Left lobe of liver (tissue), 2 donors: ENCODE measurements at regions not wholly inside any gene's neighbourhood (a gene's known extent, or its start where the extent isn't known, plus 50 kb on each side); places are given as distances from the start of the nearest gene placed in this dataset.

Experiments
- ATAC-seq: fragments of 200-7000 bp; cut with Tn5 transposase; one replicate; pipeline ENCODE4 v1.9.1; 2020; ENCODE audit warnings: mild to moderate bottlenecking, moderate library complexity
- DNase-seq: peaks from one replicate; pipeline ENCODE4 v3.0.0-alpha.2; 2020; ENCODE audit warnings: low spot score
- donor health status: DM: no; HTN: no; CAD: no; lungs with moderate emphysema.
- donor health status: DM: no; HTN: yes; CAD: no.

DNA sequence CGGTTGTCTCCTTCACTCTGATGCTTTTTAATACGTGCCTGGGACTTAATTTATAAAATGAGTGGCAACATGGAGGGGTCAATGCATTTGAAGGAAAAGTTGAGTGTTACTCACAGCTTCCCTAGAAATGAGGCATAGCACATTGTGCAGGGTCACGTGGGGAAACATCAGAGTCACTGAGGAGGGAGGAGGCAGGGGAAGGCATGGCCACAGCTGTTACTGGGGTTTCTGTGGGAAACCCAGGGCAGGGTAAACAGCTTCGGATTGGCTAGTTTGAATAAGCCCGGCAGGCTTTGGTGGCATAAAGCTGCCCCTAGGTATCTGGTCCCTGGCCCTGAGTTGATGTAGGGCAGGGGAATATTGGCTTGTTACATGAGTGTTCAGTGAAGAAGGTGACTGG is 98.9 kb upstream of the ST8SIA2 start:
- DNase-seq (no peak), ATAC-seq (no peak)

DNA sequence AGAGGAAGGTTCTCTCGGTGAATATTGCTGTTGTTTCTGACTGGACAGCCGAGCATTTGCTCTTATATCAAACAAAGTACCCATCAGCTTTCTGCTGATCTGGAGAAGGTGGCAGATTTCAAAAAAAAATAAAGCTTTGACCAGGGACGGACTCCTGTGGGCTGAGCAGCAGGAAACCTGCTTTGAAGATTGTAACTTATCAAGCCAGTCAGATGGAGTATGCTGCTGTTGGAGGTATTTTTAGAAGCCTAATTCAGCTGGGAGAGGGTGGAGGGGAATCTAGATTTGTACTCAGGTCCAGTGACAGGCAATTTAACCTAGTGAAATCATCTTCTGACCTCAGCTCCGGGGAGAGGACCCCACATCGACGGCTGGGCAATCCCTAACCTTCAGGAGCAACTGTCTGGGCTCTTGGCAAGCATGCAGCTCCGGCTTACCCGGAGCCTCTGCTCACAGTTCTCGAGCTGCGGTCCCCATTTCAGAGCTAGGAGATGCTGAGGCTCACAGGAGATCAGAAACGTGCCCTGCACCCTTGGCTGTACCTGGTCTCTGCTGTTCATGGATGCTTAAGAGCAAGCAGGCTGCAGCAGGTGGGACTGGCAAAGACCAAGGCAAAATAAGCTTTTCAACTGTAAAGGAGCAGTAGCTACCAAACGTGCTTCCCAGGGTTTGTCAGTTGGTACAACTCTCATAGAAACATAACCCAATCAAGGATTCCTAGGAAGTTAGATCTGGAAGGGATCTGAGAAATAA is 89.3 kb upstream of the ST8SIA2 start:
- DNase-seq, result no peak
- no peak for ATAC-seq

DNA sequence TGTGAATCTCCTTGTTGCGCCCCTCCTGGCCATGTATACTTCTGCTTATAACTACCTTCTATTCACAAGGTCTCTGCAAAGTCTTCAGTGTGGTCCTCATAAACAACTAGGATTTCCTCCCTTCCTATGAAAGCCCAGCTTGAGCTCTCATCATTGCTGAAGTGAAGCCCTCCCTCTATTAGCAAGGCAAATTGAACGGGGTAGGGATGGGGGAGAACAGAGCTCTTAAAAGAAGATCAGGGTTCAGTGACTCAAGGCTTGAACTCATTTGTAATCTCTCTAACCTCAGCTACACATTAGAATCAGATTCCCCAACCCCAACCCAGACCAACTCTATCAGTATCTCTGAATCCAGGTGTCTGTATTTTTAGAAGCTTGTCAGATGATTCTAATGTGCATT is 88.3 kb upstream of the ST8SIA2 start:
- ATAC-seq, result no peak
- no peak for DNase-seq

DNA sequence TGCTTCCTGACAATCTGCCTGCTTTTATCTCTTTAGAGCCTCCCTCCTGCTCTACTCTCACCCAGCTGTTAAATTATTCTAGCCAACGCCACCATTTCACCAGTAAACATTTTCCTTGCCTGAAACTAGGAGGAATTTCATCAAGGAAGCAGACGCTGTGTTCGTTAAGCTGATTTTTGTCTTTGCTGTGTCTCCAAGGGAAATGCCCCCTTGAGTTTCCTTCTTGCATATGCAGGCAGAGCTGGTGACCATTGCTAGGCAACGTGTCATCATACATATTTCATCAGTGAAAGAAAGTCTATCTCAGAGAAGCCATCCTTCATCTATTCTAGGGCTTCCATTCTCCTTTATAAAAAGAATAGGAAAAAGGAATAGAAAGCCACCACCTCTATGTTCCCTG is 87.0 kb upstream of the ST8SIA2 start:
- ATAC-seq, result no peak
- no peak for DNase-seq

DNA sequence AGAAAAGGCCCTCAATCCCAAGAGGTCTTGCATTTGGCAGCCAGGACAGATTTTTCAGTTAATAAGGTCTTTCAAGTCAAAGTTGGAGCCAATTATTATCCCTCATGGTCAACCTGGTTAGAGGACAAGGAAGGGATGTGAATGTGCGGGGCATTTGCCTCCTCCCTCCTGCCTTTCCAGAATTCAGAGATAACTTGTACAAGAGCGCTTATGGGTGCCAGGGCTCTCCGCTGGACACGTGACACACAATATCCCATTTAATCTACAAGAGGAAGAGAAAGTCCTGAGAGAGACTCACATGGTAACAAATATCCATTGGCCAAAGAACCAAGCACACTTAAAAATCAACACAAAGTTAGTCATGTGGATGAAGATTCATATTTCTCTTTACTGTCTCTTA is 78.5 kb upstream of the ST8SIA2 start:
- DNase-seq, result no peak
- ATAC-seq, result no peak

DNA sequence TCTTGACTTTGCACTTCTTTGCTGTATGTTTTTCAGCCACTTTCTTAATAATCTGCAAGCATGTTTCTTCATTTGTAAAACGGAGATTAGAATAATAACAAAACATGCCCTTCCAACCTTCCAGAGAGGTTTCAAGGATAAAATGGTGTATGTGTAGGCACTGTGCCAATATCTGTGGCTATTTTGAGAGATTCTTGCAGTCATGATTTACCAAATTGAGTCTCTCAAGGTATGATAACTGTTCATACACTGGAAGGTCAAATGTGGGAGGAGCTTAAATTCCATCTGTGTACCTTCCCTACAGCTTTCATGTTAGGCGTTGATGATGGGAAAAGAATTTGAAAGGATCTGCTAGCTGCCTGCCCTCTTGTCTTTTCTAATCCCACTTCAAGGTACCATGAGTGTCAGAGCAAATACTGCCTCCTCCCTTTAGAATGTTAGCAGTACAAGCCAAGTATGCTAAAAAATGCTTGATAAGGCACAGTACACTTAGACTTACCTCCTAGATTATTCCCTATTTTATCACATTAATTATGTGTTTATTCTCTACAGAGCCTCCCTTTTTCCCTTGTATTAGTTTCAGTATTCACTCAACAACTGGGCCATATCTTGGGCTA is 78.0 kb upstream of the ST8SIA2 start:
- ATAC-seq (no peak), DNase-seq (no peak)

DNA sequence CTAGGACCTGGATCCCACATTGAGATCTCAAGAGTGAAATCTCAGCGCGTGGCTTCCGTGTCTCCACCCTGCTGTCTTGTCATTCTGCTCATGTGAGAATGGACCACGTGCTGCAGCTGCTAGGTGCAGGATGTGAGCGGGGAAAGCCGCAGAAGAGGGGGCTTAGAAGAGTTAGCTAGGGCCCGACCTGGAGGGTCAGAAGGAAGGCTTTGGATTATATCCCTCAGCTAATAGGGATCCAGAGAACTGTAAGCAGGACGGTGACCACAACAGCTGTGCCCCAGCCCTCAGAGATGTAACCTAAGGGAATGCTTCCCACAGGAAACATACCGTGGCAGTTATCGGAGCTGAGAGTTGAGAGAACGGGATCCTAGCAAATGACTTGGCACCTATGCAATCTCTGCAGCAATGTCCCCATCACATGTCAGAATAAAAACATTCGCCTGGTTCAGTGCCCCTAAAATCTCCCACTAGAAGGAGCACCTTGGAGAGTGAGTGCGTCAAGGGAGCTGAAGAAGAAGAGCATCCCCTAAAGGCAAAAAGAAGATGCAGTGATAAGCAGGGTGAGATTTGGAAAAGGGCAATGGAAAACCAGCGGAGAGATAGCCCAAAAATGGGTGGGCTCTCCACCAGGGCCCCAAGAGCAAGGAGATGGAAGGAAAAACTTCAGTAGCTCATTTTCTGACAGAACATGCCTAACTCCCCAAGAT is 76.9 kb upstream of the ST8SIA2 start:
- DNase-seq (no peak), ATAC-seq (no peak)

DNA sequence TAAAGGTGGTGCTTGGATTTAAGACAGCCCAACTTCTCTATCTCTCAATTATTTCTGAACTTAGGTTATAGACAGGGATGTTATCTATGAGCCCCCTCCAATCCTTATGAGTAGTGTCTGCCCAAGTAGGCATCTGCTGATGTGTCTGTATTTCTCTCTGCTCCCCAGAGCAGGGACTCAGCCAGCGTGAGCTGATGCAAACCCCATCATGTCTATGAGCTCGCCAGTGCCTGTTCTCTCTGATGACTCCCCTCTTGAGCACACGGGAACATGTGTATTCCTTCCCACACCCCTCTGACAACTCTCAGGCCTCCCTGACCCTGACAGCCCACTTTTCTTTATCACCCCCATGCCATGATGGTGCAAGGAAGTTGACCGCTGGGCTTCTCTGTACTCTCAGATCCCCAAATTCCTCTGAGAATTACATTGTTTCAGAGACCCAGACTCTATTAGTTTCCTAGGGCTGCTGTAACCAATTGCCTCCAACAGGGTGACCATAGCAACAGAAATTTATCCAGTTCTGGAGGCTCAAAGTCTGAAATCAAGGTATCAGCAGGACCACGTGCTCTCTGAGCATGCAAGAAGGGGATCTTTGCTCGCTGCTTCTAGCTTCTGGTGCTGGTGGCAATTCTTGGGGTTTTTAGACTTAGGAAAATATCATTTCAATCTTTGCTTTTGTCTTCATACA is 73.5 kb upstream of the ST8SIA2 start:
- DNase-seq (no peak), ATAC-seq (no peak)

DNA sequence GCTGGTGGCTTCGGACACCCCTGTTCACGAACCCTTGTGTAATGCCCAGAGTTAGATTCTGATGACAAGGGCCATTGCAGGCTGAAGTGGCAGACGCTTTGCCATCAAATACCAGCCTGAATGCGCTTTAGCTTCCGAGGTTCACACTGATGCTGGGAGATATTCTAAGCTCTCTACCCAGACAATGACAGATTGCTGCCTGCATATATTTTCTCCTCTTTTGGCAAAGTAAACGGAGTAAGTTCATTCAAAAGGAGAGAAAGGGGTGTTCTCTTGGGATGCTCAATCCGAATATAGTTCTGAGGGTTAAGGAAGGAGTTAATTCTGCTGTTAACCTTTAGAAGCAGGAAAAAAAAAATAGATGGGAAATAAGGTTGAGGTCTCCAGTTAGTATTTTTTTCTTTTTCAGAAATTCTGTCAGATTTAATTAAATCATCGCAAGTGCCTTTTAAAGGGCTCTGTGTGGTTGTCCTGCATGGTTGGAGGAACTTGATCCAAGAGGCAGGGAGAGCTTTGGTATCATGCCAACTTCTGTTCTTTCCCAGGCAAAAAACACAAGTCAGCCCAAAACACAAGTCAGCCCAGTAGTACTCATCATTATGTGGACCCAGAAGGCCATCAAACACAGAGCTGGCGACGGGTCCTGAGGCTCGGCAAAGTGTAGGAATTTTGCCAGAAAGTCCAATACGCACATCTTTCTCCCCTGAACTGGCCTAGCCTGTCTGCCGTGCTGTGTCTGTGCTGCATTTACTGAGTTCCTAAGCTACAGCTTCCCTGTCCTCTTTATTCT is 70.9 kb upstream of the ST8SIA2 start:
- ATAC-seq, result no peak
- no peak for DNase-seq

DNA sequence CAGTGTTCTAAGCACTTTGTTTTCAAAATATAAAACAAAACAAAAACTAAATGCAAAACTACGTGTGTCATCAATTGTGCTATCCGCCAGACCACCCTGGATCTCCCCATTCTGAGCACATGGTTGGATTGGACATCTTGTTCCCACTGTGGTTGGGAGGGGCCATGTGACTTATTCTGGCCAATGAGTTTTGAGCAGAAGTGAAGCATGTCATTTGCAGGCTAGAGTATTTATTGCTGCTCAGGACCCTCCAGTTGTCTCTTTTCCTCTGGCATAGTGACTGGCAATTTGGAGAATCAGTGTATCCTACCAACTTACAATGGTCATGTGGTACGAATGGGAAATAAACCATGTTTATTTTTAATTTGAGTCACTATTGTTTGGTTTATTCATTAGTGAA is 70.2 kb upstream of the ST8SIA2 start:
- ATAC-seq (no peak), DNase-seq (no peak)

DNA sequence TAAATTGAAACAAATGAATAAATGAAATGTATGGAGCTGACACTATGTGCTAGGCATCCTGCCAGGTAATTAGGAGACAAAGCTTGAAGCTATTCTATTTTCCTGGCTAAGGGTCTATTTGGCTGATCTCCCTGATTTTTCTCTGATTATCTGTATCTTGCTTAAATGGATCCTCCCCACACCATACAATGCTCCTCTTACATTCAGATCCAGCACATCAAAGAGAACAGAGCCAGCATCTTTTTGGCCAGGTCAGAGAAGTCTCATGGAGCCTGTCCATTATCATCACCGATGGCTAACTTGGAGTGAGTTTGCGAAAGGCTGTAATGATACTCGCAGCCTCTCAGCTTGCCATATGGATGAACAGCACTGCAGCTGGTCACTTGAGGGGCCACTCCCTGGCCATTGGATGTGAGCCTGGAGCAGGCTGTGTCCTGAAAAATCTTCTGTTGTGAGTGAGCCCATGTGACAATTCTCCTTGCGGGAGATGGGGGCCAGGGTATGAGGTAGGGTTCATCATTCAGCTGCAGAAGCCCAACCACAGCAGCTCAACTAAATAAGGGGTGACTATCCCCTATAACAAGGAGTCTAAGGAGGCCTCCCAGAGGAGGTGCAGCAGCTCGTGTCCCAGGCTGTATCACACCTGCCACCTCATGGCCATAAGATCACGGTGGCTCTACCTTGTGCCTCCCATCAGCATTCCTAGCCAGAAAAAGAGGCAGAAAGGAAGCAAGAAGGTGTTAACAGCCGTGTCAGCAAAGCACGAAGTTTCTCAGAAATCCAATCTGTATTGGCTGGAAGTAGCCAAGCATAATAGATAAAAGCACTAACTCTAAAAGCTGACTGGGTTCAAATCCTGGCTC is 69.3 kb upstream of the ST8SIA2 start:
- ATAC-seq (no peak), DNase-seq (no peak)

DNA sequence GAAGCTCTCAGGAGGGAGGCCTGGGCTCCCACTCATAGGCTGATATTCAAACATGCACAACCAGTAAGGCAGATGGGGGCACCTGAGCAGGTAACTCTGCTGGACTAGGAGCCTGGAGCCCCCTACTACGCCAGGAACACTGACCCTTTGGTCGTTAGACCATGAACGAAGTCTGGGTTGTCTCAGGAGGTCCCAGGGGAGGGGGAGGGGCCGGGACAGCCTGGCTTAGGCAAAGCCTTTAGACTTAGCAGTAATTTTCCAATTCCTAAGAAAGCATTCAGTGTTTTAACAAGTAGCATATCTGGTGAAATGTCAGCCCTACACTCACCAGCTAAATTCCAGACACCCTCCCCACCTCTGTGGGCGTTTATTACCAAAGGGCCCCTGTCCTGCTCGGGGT is 67.4 kb upstream of the ST8SIA2 start:
- no peak for DNase-seq
- no peak for ATAC-seq

DNA sequence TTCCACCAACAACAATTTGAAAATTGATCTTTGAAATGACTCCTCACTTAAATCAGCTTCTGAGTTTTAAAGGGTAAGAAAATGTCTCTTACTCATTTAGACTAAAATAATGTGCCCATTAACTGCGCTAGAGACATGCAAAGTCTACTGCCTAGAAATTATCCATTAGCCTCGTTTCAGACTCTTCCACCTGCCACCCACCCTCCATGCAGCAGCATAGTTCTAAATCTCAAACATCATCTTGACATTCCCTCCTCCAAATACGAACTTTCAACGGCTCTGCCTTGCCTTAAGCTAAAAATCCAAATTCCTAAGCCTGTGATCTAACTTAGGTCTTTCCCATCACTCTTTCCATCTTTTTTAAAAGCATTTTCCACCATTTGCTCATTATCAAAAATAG is 66.6 kb upstream of the ST8SIA2 start:
- no peak for DNase-seq
- no peak for ATAC-seq

DNA sequence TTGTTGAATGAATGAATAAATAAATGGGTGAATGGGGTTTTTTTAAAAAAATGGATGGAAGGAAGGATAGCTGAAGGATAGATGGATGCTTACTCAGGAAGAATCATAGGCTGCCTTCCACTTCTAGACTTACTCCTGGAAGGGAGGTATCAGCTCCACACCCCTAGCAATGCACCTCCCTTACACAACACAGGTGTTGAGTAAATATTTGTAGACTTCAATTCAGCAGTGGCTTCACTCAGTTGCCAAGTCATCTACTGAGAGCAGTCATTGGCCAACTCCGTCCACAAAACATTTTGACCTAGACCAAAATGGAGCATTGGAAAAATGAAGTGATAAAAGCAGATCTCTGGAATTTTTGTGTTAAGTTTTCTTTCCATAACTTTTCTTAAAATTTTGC is 65.5 kb upstream of the ST8SIA2 start:
- DNase-seq (no peak), ATAC-seq (peak; percentile 53)

DNA sequence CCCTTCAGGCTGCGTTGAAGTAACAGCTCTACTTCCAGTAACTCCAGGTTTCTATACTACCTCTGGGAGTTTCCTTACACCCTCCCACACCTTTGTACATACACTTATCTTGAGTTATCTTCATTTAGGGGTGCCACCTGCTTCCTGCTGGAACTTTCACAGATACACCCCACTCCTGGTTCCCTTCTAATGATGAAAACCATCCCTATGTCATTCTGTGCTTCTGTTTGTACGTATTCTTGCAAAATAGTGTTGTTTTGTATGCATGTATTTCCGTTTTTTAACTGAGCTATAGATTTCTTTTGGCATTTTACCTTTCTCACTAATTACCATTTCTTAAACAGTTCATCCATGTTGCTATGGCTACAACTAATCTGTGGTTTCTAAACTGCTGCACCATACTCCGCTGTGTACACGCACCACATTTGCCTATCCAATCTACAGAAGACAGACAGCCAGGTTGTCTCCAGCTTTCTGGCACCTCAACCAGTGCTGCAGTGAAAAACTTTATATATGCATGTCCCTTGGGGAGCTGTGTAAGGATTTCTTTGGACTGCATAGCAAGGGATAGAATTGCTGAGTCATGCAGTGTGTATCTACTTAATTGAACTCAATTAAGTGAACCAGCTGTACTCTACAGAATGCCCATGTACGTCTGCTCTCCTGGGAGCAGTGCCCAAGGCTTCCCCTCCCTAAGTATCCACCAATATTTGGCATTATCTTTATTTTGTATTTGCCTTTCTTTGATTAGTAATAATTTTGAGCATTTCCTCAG is 61.4 kb upstream of the ST8SIA2 start:
- DNase-seq (no peak), ATAC-seq (no peak)

DNA sequence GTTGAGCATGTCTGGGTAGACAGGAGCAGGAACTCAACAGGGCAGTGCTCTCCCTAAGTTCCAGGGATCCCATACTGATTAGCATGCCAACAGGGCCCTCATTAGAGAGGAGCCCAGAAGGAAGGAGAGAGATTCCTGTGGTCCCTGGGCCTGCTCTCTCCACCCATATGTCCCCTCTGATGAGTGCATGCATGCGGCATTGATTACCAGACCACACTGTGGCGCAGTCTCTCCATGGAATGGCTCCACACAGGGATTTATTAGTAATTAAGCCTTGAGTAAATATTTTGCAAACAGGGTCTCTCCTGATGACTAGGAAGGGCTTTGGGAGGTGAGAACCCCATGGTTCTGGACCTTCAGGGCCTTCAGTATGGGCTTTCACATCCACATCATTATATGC is 60.0 kb upstream of the ST8SIA2 start:
- ATAC-seq (no peak), DNase-seq (no peak)

DNA sequence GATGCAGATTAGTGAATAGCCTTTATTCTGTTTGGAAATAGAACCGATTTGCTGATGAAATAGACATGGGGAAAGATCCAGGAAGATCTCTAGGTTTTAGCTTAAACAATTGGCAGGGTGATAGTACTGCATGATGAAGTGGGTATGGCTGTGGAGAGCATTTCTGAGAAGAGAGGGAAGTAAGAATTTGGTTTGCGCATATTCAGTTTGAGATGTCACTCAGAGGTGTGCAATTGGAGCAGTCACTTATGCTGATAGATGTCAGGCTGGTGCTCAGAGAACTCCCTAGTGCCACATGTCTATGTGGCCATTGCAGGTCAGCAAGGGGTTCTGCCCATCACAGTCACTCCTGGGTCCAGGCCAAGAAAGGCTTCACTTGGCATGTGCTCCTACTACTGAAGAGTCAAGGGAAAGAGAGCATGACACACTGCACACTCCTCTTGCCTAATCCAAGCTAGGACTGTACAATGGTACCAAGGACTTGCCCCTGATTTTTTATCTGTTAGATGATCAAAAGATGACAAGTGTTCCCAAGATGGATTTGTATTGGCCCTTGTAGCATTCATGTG is 57.2 kb upstream of the ST8SIA2 start:
- ATAC-seq (no peak), DNase-seq (no peak)

DNA sequence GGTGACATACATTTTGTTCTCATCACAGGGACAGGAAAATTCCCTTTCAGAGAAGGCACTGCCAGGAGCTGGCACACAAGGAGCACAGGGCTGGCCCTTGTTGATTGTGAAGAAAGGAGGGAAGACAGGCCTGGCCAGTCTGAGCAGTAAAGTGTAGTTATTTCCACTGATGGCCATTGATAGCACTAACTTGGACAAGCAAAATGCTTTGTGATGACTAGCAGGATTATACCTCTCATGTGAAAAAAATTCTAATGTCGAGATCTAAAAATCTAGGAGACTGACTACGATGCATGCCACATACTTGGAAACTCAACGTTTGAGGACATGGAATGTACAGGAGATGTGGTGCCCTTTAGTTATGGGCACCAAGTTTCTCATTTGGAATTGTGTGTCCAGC is 54.3 kb upstream of the ST8SIA2 start:
- no peak for DNase-seq
- ATAC-seq, result no peak
